Fibroblast of lung (primary cell): ENCODE measurements at regions not wholly inside any gene's neighbourhood (a gene's known extent, or its start where the extent isn't known, plus 50 kb on each side); places are given as distances from the start of the nearest gene placed in this dataset.

Experiments used
- CTCF ChIP-seq, 2 donors: IDR thresholded peaks in 1 of 2; conservative IDR thresholded peaks in 1 of 2; 1 replicate in 1 of 2; 2 replicates in 1 of 2; pipeline ENCODE4 v1.5.1; 2011 to 2012; ENCODE audit warnings: low read length in 2 of 2, control low read depth in 1 of 2, inconsistent platforms in 1 of 2, low read depth in 1 of 2, mild to moderate bottlenecking in 1 of 2
- EZH2 ChIP-seq: IDR thresholded peaks from 2 replicates; pipeline ENCODE4 v1.5.1; 2012; ENCODE audit warnings: low read length, control low read depth, mild to moderate bottlenecking; ENCODE audit errors: missing control alignments

- TF ChIP-seq CTCF (conservative IDR thresholded peaks at IDR 0.05 in 1 of 2, IDR thresholded peaks at IDR 0.05 in 1 of 2; ENCODE audit: low read depth in 1 of 2, low read length in 2 of 2) = no peak
- no peak for TF ChIP-seq EZH2
These were observed 479.3 kb downstream of the HS3ST3B1 start for GRCh38 chr17:14780097-14780651.
